A549 (cell line): ENCODE measurements at regions not wholly inside any gene's neighbourhood (a gene's known extent, or its start where the extent isn't known, plus 50 kb on each side); places are given as distances from the start of the nearest gene placed in this dataset.

Source experiments
- ATAC-seq, 2 experiments: fragments of 200-7000 bp in 1 of 2; fragments of >200 bp in 1 of 2; cut with Nextera tagmentation in 1 of 2; cut with Tn5 transposase in 1 of 2; 3 replicates each; pipeline versions ENCODE4 v1.8.0 to v1.9.1; 2018 to 2020; ENCODE audit warnings: mild to moderate bottlenecking in 1 of 2, moderate library complexity in 1 of 2
- CTCF ChIA-PET: fragments of 300-600 bp; sonication (Branson Sonifier 250); formaldehyde crosslinking; extraction: SDS; loops from one replicate; lab custom pipeline; 2021; ENCODE audit warnings: antibody characterized with exemption, inconsistent platforms; lab: Yijun Ruan, JAX
- POLR2A ChIA-PET: fragments of 350-600 bp; formaldehyde crosslinking; extraction: SDS; loops from one replicate; lab custom pipeline; 2021; ENCODE audit warnings: antibody characterized with exemption, inconsistent platforms; lab: Yijun Ruan, JAX
- DNase-seq, 2 experiments: peaks; one replicate each; pipeline versions ENCODE4 v3.0.0 to v3.0.0-alpha.2; 2011 to 2016; ENCODE audit warnings: low read depth in 1 of 2, low spot score in 1 of 2
- FAIRE-seq: peaks from 2 replicates; lab custom pipeline; 2011; peaks lifted over from hg19 to GRCh38; lab: Jason Lieb, UNC
- H3K27ac ChIP-seq, 2 experiments: fragments of >200 bp; sonication (Bioruptor Twin); formaldehyde crosslinking; 3 replicates each; pipeline ENCODE4 v1.5.1; 2016 to 2017
- H3K4me1 ChIP-seq: fragments of >200 bp; sonication (Bioruptor Twin); formaldehyde crosslinking; 3 replicates; pipeline ENCODE4 v1.6.1; 2016
- H3K4me2 ChIP-seq: fragments of >200 bp; sonication (Bioruptor Twin); formaldehyde crosslinking; 3 replicates; pipeline ENCODE4 v1.6.1; 2016
- H3K4me3 ChIP-seq: fragments of >200 bp; sonication (Bioruptor Twin); formaldehyde crosslinking; 3 replicates; pipeline ENCODE4 v1.5.1; 2016
- H3K9me3 ChIP-seq: fragments of >200 bp; sonication (Bioruptor Twin); formaldehyde crosslinking; 3 replicates; pipeline ENCODE4 v1.6.1; 2016
- CHD4 ChIP-seq: fragments of 200-600 bp; sonication (generic); IDR thresholded peaks from 2 replicates; pipeline ENCODE4 v1.6.1; 2016; ENCODE audit warnings: antibody characterized with exemption, mild to moderate bottlenecking, borderline replicate concordance
- CTCF ChIP-seq: fragments of >200 bp; sonication (Bioruptor Twin); formaldehyde crosslinking; IDR thresholded peaks from 3 replicates; pipeline ENCODE4 v1.5.1; 2016
- ELK1 ChIP-seq: fragments of 150-350 bp; IDR thresholded peaks from 2 replicates; pipeline ENCODE4 v1.6.1; 2014; ENCODE audit warnings: low read depth, mild to moderate bottlenecking, low read length
- FOSL2 ChIP-seq, 2 experiments: fragments of 450-650 bp in 1 of 2; fragments of >200 bp in 1 of 2; sonication (Bioruptor Twin) in 1 of 2; formaldehyde crosslinking; IDR thresholded peaks; 2 replicates each; pipeline versions ENCODE4 v1.5.0 to v1.6.1; 2016 to 2020; ENCODE audit warnings: mild to moderate bottlenecking in 1 of 2, moderate library complexity in 1 of 2
- FOXS1 ChIP-seq: fragments of 250-450 bp; sonication (Bioruptor Pico); IDR thresholded peaks from 2 replicates; pipeline ENCODE4 v1.5.0; 2020; ENCODE audit warnings: mild to moderate bottlenecking, moderate library complexity
- GATA3 ChIP-seq: IDR thresholded peaks from 2 replicates; pipeline ENCODE4 v1.6.1; 2012; ENCODE audit warnings: borderline replicate concordance
- HDAC2 ChIP-seq: fragments of 200-600 bp; sonication (generic); IDR thresholded peaks from 2 replicates; pipeline ENCODE4 v1.6.1; 2016
- HEYL ChIP-seq: fragments of 250-450 bp; sonication (Bioruptor Pico); IDR thresholded peaks from 2 replicates; pipeline ENCODE4 v1.8.0; 2021; ENCODE audit warnings: mild to moderate bottlenecking, moderate library complexity
- HMGXB4 ChIP-seq: fragments of 250-450 bp; sonication (Bioruptor Pico); IDR thresholded peaks from 2 replicates; pipeline ENCODE4 v1.5.0; 2021; ENCODE audit warnings: mild to moderate bottlenecking, moderate library complexity, borderline replicate concordance
- HOXB13 ChIP-seq: fragments of 250-450 bp; sonication (Bioruptor Pico); IDR thresholded peaks from 2 replicates; pipeline ENCODE4 v1.5.0; 2020; ENCODE audit warnings: low read depth, mild to moderate bottlenecking, moderate library complexity
- HOXB5 ChIP-seq: fragments of 250-450 bp; sonication (Bioruptor Pico); IDR thresholded peaks from 2 replicates; pipeline ENCODE4 v1.5.0; 2020; ENCODE audit warnings: mild to moderate bottlenecking, moderate library complexity
- JUN ChIP-seq, 2 experiments: fragments of >200 bp; sonication (Bioruptor Twin); formaldehyde crosslinking; IDR thresholded peaks; 2 replicates in 1 of 2; 3 replicates in 1 of 2; pipeline ENCODE4 v1.6.1; 2016 to 2017
- JUNB ChIP-seq: fragments of >200 bp; sonication (Bioruptor Twin); formaldehyde crosslinking; IDR thresholded peaks from 2 replicates; pipeline ENCODE4 v1.6.1; 2016
- MAFK ChIP-seq: fragments of 450-650 bp; IDR thresholded peaks from 2 replicates; pipeline ENCODE4 v1.6.1; 2014; ENCODE audit not compliant: partially characterized antibody
- MAZ ChIP-seq: fragments of 150-350 bp; IDR thresholded peaks from 2 replicates; pipeline ENCODE4 v1.6.1; 2014; ENCODE audit warnings: antibody characterized with exemption, low read depth, low read length, borderline replicate concordance
- MYC ChIP-seq: IDR thresholded peaks from 2 replicates; pipeline ENCODE4 v1.6.1; 2012; ENCODE audit warnings: mild to moderate bottlenecking, inconsistent platforms, low read length, improper control_type of control experiment, borderline replicate concordance
- NFE2L2 ChIP-seq: fragments of 150-350 bp; conservative IDR thresholded peaks from 2 replicates; pipeline ENCODE4 v1.6.1; 2014; ENCODE audit warnings: low read length
- RFX5 ChIP-seq: fragments of 450-650 bp; IDR thresholded peaks from 2 replicates; pipeline ENCODE4 v1.7.1; 2014; ENCODE audit warnings: antibody characterized with exemption, mild to moderate bottlenecking, moderate library complexity
- SREBF2 ChIP-seq: fragments of 450-650 bp; IDR thresholded peaks from 2 replicates; pipeline ENCODE4 v1.6.1; 2014; ENCODE audit warnings: mild to moderate bottlenecking, moderate library complexity
- TFCP2L1 ChIP-seq: fragments of 250-450 bp; sonication (Bioruptor Pico); IDR thresholded peaks from 2 replicates; pipeline ENCODE4 v1.5.0; 2021; ENCODE audit warnings: mild to moderate bottlenecking
- TP53 ChIP-seq: fragments of 250-450 bp; sonication (Bioruptor Pico); IDR thresholded peaks from 2 replicates; pipeline ENCODE4 v1.5.0; 2021; ENCODE audit warnings: mild to moderate bottlenecking, moderate library complexity
- USF2 ChIP-seq: fragments of 450-650 bp; IDR thresholded peaks from 2 replicates; pipeline ENCODE4 v1.6.1; 2014; ENCODE audit warnings: antibody characterized with exemption
- ZNF302 ChIP-seq: fragments of 250-450 bp; sonication (Bioruptor Pico); IDR thresholded peaks from 2 replicates; pipeline ENCODE4 v1.9.0; 2021; ENCODE audit warnings: inconsistent platforms, mild to moderate bottlenecking, moderate library complexity
- WGBS: methylation state at CpG from one replicate; pipeline ENCODE4 v1.1.6; 2017; ENCODE audit errors: missing lambda C conversion rate; 5-methylcytosine and 5-hydroxymethylcytosine counted together

DNA sequence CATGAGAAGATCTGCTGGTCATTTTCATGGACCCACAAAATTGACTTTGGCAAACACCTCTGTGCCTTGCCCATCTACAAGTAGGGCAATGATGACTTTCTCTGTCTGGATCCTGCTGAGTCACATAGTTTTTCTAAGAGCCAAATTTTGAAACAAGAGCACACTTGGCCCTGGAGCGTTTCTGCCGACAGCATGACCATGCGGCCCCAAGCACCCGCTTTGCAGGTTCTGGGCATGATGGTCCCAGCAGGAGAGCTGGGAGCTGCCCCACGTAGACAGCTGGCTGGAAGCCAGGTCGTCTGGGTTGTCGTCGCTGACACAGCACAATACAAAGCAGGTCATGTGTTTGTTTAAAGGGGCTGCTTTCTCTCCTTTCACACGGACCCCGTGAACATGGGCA lies 159.8 kb downstream of the SYK start:
- H3K4me1 ChIP-seq: no peaks in the 10 kb centered on the region; the same call in 2 of the 3 replicates
- POLR2A ChIA-PET: no interaction called here
- CTCF ChIA-PET: no interaction called here
- no peak for FAIRE-seq
- peak overlapping the region in 1 of 2 experiments; percentile 65; a peak in 2 of 6 replicates for H3K27ac ChIP-seq
- H3K4me3 ChIP-seq: no peak overlapping the region
- no peaks in the 10 kb centered on the region for H3K9me3 ChIP-seq
- no peak for TF ChIP-seq SREBF2
- peak; percentile 74 for TF ChIP-seq MAFK
- WGBS: 54% methylated on average over 10 of the region's 10 CpGs
- H3K4me2 ChIP-seq: no peak overlapping the region
- ATAC-seq: no peak
- DNase-seq: no peak

GRCh38 chr9:90964101-90965020 lies 162.7 kb downstream of the SYK start:
- H3K4me2 ChIP-seq: no peak overlapping the region
- H3K4me3 ChIP-seq: no peak overlapping the region
- WGBS: 62% methylated on average over 25 of the region's 26 CpGs
- H3K4me1 ChIP-seq: no peaks in the 10 kb centered on the region; the same call in 2 of the 3 replicates
- no peak overlapping the region for H3K27ac ChIP-seq
- TF ChIP-seq JUN (IDR thresholded peaks at IDR 0.05) (no peak), ELK1 (no peak), JUNB (no peak), FOSL2 (IDR thresholded peaks at IDR 0.05) (no peak), FOSL2 (CRISPR knock-in tag; IDR thresholded peaks at IDR 0.05) (peak; percentile 33), MYC (no peak), TP53 (CRISPR knock-in tag) (no peak)
- no peaks in the 10 kb centered on the region for H3K9me3 ChIP-seq
- POLR2A ChIA-PET: no interaction called here
- peak; percentile 34 to 46 for DNase-seq
- ATAC-seq: peak; percentile 89 to 93
- FAIRE-seq: no peak
- CTCF ChIA-PET: interaction anchor here (1.2 to 1.7 kb wide), 3 partner anchors 10 to 469 kb away, joined by 4 to 6 read pairs (median 4); no protein-coding TSS in a partner anchor

DNA sequence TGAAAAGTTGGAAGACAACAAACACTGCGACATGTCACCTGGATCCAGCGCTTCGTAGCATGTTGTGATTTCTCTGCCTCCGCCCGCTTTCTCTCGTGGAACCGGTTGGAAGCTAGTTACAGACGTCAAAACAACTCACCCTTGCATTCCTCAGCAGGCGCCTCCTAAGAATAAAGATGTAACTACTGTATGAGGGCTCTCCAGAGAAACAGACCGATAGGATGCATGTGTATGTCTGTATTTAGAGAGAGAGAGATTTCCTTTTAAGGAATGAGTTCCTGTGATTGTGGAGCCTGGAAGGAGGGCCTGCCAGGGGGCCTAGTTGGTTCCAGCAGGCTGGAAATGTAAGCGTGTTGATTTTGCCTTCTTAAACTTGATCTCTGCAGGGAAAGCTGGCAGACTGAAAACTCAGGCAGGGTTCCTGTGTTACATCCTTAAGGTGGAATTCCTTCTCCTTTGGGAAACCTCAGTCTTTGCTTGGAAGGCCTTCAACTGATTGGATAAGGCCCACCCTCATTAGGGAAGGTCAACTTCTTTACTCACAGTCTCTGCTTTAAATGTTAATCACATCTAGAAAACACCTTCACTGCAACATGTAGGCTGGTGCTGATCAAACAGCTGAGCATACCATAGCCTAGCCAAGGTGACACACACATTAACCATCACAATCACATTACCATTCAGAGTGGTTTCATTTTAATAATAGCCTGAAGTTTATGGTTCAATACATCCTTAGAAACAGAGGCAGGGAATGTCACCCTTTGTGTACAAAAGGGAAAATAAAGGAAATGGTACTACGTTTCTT lies 163.8 kb downstream of the SYK start:
- FAIRE-seq (no peak), ATAC-seq (no peak), DNase-seq (no peak)
- no peak overlapping the region for H3K4me2 ChIP-seq
- H3K9me3 ChIP-seq: no peaks in the 10 kb centered on the region
- H3K4me3 ChIP-seq: no peak overlapping the region
- CTCF ChIA-PET: interaction anchor here (1.3 to 1.4 kb wide), 2 partner anchors 50 to 468 kb away, joined by 4 to 5 read pairs; no protein-coding TSS in a partner anchor
- H3K4me1 ChIP-seq: no peaks in the 10 kb centered on the region; the same call in 2 of the 3 replicates
- WGBS: 85% methylated on average over 12 of the region's 12 CpGs
- no peak for TF ChIP-seq MAZ
- no peak for TF ChIP-seq HEYL (CRISPR knock-in tag)
- TF ChIP-seq ZNF302 (CRISPR knock-in tag): no peak
- no peak for TF ChIP-seq TFCP2L1
- TF ChIP-seq HOXB13 (CRISPR knock-in tag): no peak
- TF ChIP-seq FOXS1 (CRISPR knock-in tag): no peak
- no peak for TF ChIP-seq GATA3
- TF ChIP-seq NFE2L2: no peak
- no peak overlapping the region for H3K27ac ChIP-seq
- POLR2A ChIA-PET: no interaction called here

DNA sequence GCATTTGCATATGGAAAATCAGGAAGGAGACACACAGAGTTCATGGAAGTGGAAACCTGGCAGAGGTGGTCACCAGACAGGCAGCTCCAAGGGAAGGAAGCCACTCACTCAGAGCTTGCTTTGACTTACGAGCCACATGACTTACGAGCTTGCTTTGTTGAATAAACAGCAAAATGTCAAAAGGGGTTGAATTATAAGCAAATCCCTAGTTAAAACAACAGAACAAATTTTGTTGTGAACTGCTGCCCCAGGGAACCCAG lies 164.3 kb downstream of the SYK start:
- Histone ChIP-seq H3K4me1 (no peaks in the 10 kb centered on the region; the same call in 2 of the 3 replicates), H3K27ac (no peak overlapping the region), H3K4me2 (no peak overlapping the region), H3K4me3 (no peak overlapping the region), H3K9me3 (no peaks in the 10 kb centered on the region)
- 81% methylated on average over 2 of the region's 2 CpGs for WGBS
- DNase-seq (no peak), ATAC-seq (no peak), FAIRE-seq (no peak)
- POLR2A ChIA-PET: no interaction called here
- CTCF ChIA-PET: interaction anchor here (1.4 kb wide), 1 partner anchor 51 kb away, joined by 5 read pairs; no protein-coding TSS in a partner anchor
- no peak for TF ChIP-seq HOXB13 (CRISPR knock-in tag)
- no peak for TF ChIP-seq RFX5
- no peak for TF ChIP-seq USF2
- TF ChIP-seq HDAC2: no peak
- no peak for TF ChIP-seq ZNF302 (CRISPR knock-in tag)
- no peak for TF ChIP-seq JUN (IDR thresholded peaks at IDR 0.05)
- TF ChIP-seq CHD4: no peak
- no peak for TF ChIP-seq HMGXB4 (CRISPR knock-in tag)
- TF ChIP-seq CTCF: no peak
- TF ChIP-seq HOXB5 (CRISPR knock-in tag): no peak
